SU-DHL-6 (cell line): ENCODE measurements at regions not wholly inside any gene's neighbourhood (a gene's known extent, or its start where the extent isn't known, plus 50 kb on each side); places are given as distances from the start of the nearest gene placed in this dataset.

Source experiments
- H2AFZ ChIP-seq: fragments of 200-600 bp; sonication (generic); 2 replicates; pipeline ENCODE4 v1.6.1; 2014; ENCODE audit warnings: low read depth, mild to moderate bottlenecking, moderate library complexity, mixed read lengths, antibody characterized with exemption, low read length; ENCODE audit not compliant: severe bottlenecking
- H3F3A ChIP-seq: fragments of 200-600 bp; shearing (Covaris generic); 2 replicates; pipeline ENCODE4 v1.6.0; 2016; ENCODE audit warnings: antibody characterized with exemption, mild to moderate bottlenecking; ENCODE audit not compliant: insufficient read depth
- H3K27ac ChIP-seq: fragments of 200-600 bp; sonication (generic); 2 replicates; pipeline ENCODE4 v1.5.1; 2016; ENCODE audit warnings: low read depth, mild to moderate bottlenecking, low read length, moderate library complexity, mixed read lengths
- H3K27me3 ChIP-seq: fragments of 200-600 bp; sonication (generic), shearing (Covaris generic); 2 replicates; pipeline ENCODE4 v1.6.0; 2014; ENCODE audit warnings: mild to moderate bottlenecking, low read length
- H3K36me3 ChIP-seq: fragments of 200-600 bp; sonication (generic); 2 replicates; pipeline ENCODE4 v1.6.1; 2014; ENCODE audit warnings: mild to moderate bottlenecking, low read length, mixed read lengths
- H3K4me2 ChIP-seq: fragments of 300-600, 200-600 bp; shearing (Covaris generic), sonication (generic); 2 replicates; pipeline ENCODE4 v1.6.0; 2014; ENCODE audit warnings: low read length, low read depth, mild to moderate bottlenecking; ENCODE audit not compliant: poor library complexity, severe bottlenecking
- H3K4me3 ChIP-seq: fragments of 200-600 bp; sonication (generic); 2 replicates; pipeline ENCODE4 v1.5.1; 2014; ENCODE audit warnings: antibody characterized with exemption, low read length, mild to moderate bottlenecking, mixed read lengths; ENCODE audit not compliant: insufficient read depth, poor library complexity, severe bottlenecking
- H3K79me2 ChIP-seq: fragments of 200-600 bp; sonication (generic); 2 replicates; pipeline ENCODE4 v1.6.1; 2014; ENCODE audit warnings: mild to moderate bottlenecking, low read length, moderate library complexity; ENCODE audit not compliant: insufficient read depth
- H3K9ac ChIP-seq: fragments of 200-600 bp; sonication (generic); 2 replicates; pipeline ENCODE4 v1.7.0; 2014; ENCODE audit warnings: mild to moderate bottlenecking, low read length
- H3K9me2 ChIP-seq: fragments of 200-600 bp; sonication (generic); replicated peaks from 2 replicates; pipeline ENCODE4 v1.6.1; 2014; ENCODE audit warnings: low read length; ENCODE audit not compliant: insufficient read depth
- H3K9me3 ChIP-seq: fragments of 200-600 bp; sonication (generic); 2 replicates; pipeline ENCODE4 v1.6.1; 2014; ENCODE audit warnings: low read length, mixed read lengths; ENCODE audit not compliant: insufficient read depth
- H4K20me1 ChIP-seq: fragments of 200-600 bp; sonication (generic); 2 replicates; pipeline ENCODE4 v1.6.1; 2014; ENCODE audit warnings: low read depth, mild to moderate bottlenecking, antibody characterized with exemption, low read length, moderate library complexity, mixed read lengths
- EZH2phosphoT487 ChIP-seq: fragments of 200-600 bp; sonication (generic), shearing (Covaris generic); conservative IDR thresholded peaks from 2 replicates; pipeline ENCODE4 v1.6.1; 2018; ENCODE audit warnings: mild to moderate bottlenecking, antibody characterized with exemption, low read length, moderate library complexity, mixed read lengths
- TF ChIP-seq, protein P1 (sequence below): fragments of 200-600 bp; sonication (generic); IDR thresholded peaks from one replicate; pipeline ENCODE4 v1.5.1; 2017; ENCODE audit warnings: antibody characterized with exemption, mild to moderate bottlenecking, low read length, moderate library complexity; ENCODE audit not compliant: insufficient read depth, poor library complexity, severe bottlenecking

GRCh38 chr16:82382521-82382920 lies 212.5 kb upstream of the MPHOSPH6 start:
- Histone ChIP-seq H3K27ac (no peak overlapping the region), H3K9me3 (no peaks in the 10 kb centered on the region), H3K79me2 (no peaks in the 10 kb centered on the region), H3K4me3 (no peak overlapping the region), H3K27me3 (no peaks in the 10 kb centered on the region), H3K9me2 (no peaks in the 10 kb centered on the region), H3K4me2 (no peak overlapping the region), H4K20me1 (no peaks in the 10 kb centered on the region), H3K9ac (no peak overlapping the region), H2AFZ (no peak overlapping the region), H3F3A (no peaks in the 10 kb centered on the region), H3K36me3 (no peaks in the 10 kb centered on the region)
- no peak for TF ChIP-seq EZH2phosphoT487
- TF ChIP-seq, protein P1, sequence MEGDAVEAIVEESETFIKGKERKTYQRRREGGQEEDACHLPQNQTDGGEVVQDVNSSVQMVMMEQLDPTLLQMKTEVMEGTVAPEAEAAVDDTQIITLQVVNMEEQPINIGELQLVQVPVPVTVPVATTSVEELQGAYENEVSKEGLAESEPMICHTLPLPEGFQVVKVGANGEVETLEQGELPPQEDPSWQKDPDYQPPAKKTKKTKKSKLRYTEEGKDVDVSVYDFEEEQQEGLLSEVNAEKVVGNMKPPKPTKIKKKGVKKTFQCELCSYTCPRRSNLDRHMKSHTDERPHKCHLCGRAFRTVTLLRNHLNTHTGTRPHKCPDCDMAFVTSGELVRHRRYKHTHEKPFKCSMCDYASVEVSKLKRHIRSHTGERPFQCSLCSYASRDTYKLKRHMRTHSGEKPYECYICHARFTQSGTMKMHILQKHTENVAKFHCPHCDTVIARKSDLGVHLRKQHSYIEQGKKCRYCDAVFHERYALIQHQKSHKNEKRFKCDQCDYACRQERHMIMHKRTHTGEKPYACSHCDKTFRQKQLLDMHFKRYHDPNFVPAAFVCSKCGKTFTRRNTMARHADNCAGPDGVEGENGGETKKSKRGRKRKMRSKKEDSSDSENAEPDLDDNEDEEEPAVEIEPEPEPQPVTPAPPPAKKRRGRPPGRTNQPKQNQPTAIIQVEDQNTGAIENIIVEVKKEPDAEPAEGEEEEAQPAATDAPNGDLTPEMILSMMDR = no peak

DNA sequence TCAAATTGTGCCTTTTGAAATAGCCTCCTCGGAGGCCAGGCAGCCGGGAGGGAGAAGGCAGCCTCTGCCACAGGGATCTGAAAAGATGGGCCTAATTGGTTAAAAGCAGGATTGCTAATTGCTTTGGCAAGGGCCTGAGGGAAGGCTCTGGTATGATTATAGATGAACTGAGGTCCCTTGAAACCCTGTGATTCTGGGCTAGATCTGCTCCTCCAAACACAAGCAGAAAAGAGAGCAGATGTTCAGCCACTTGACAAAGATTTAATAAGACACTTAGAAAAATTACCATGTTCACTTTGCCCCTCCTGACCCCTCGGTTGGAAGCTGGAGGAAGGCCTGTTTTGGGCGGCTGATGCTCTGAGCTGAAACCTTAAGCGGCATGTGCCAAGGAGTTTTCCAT lies 209.5 kb upstream of the MPHOSPH6 start:
- Histone ChIP-seq H3K27me3 (no peaks in the 10 kb centered on the region), H3F3A (no peaks in the 10 kb centered on the region), H3K27ac (no peak overlapping the region), H3K9me3 (no peaks in the 10 kb centered on the region), H3K36me3 (no peaks in the 10 kb centered on the region), H2AFZ (no peak overlapping the region), H3K9ac (no peak overlapping the region), H3K4me2 (no peak overlapping the region), H3K79me2 (no peaks in the 10 kb centered on the region), H3K4me3 (no peak overlapping the region), H4K20me1 (no peaks in the 10 kb centered on the region), H3K9me2 (no peaks in the 10 kb centered on the region)
- TF ChIP-seq, protein P1 = no peak
- no peak for TF ChIP-seq EZH2phosphoT487

DNA sequence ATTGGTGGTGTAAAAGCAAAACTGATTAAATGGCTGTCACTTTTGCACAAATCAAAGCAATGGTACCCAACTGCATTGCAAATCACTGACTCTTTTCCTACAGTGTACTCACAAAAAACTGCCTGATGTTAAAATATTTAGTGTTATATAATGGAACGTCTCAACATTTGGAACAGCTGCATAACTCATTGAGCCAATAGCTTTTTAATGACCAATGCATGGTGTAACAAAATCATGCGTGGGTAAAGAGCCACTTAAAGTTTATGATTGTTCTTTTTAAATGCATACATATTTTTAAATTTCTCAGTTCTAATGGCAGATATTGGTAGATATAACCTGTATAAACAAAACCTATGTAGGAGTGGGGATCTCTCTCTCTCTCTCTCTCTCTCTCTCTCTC lies 204.0 kb upstream of the MPHOSPH6 start:
- H3F3A ChIP-seq = no peaks in the 10 kb centered on the region
- no peak overlapping the region for H3K4me2 ChIP-seq
- H3K79me2 ChIP-seq = no peaks in the 10 kb centered on the region
- no peaks in the 10 kb centered on the region for H3K9me3 ChIP-seq
- H3K9ac ChIP-seq = no peak overlapping the region
- H3K9me2 ChIP-seq = no peaks in the 10 kb centered on the region
- H3K27me3 ChIP-seq = no peaks in the 10 kb centered on the region
- H3K4me3 ChIP-seq = no peak overlapping the region
- H3K36me3 ChIP-seq = no peaks in the 10 kb centered on the region
- TF ChIP-seq, protein P1 = no peak
- TF ChIP-seq EZH2phosphoT487 = no peak
- H3K27ac ChIP-seq = no peak overlapping the region
- no peaks in the 10 kb centered on the region for H4K20me1 ChIP-seq
- H2AFZ ChIP-seq = no peak overlapping the region

GRCh38 chr16:82370282-82370681 lies 200.3 kb upstream of the MPHOSPH6 start:
- Histone ChIP-seq H3K9me3 (no peaks in the 10 kb centered on the region), H3K79me2 (no peaks in the 10 kb centered on the region), H4K20me1 (no peaks in the 10 kb centered on the region), H3F3A (no peaks in the 10 kb centered on the region), H3K9me2 (no peaks in the 10 kb centered on the region), H3K36me3 (no peaks in the 10 kb centered on the region), H3K27ac (no peak overlapping the region), H3K9ac (no peak overlapping the region), H3K4me3 (no peak overlapping the region), H2AFZ (no peak overlapping the region), H3K4me2 (no peak overlapping the region), H3K27me3 (no peaks in the 10 kb centered on the region)
- TF ChIP-seq, protein P1 = no peak
- no peak for TF ChIP-seq EZH2phosphoT487
